SK-N-SH treated with all-trans-retinoic acid at 6 μM for 48 hours (cell line): ENCODE measurements at regions not wholly inside any gene's neighbourhood (a gene's known extent, or its start where the extent isn't known, plus 50 kb on each side); places are given as distances from the start of the nearest gene placed in this dataset.

ENCODE experiments used
- ISL1 ChIP-seq: fragments of 250-450 bp; sonication (Bioruptor Pico); IDR thresholded peaks from 2 replicates; pipeline ENCODE4 v2.1.2; 2022; ENCODE audit warnings: mild to moderate bottlenecking, moderate library complexity
- PPARA ChIP-seq: fragments of 250-450 bp; sonication (Bioruptor Pico); IDR thresholded peaks from 2 replicates; pipeline ENCODE4 v1.5.0; 2020; ENCODE audit warnings: mild to moderate bottlenecking, borderline replicate concordance
- TOX ChIP-seq: fragments of 250-450 bp; sonication (Bioruptor Pico); IDR thresholded peaks from 2 replicates; pipeline ENCODE4 v1.8.0; 2021; ENCODE audit warnings: mild to moderate bottlenecking, moderate library complexity, borderline replicate concordance

- no peak for TF ChIP-seq ISL1
- TF ChIP-seq TOX (CRISPR knock-in tag), result no peak
- no peak for TF ChIP-seq PPARA (CRISPR knock-in tag)
Measured at GRCh38 chr1:11345971-11346715, 73.1 kb downstream of the UBIAD1 start.
